Astrocyte of the cerebellum (primary cell): ENCODE measurements at regions not wholly inside any gene's neighbourhood (a gene's known extent, or its start where the extent isn't known, plus 50 kb on each side); places are given as distances from the start of the nearest gene placed in this dataset.

ENCODE experiments used
- DNase-seq: peaks from one replicate; pipeline ENCODE4 v3.0.0-alpha.2; 2011; ENCODE audit warnings: low read depth
- H3K4me3 ChIP-seq: 2 replicates; pipeline ENCODE4 v1.5.1; 2011; ENCODE audit warnings: mild to moderate bottlenecking, low read depth, low read length, moderate library complexity
- CTCF ChIP-seq: IDR thresholded peaks from 2 replicates; pipeline ENCODE4 v1.5.1; 2012; ENCODE audit warnings: low read length, low read depth, moderate library complexity, mild to moderate bottlenecking; ENCODE audit errors: missing control alignments
- in situ Hi-C: cut with HindIII; loops from 2 replicates; pipeline ENCODE4 v1.10.0; 2017; ENCODE audit warnings: low sequenced_read_pairs

- TF ChIP-seq CTCF = no peak
- H3K4me3 ChIP-seq = no peak overlapping the region
- in situ Hi-C loops = no loop called here
- no peak for DNase-seq
These were observed 365.9 kb upstream of the SLC30A5 start for GRCh38 chr5:68727931-68728330.

GRCh38 chr5:68729678-68730077 is 364.1 kb upstream of the SLC30A5 start:
- in situ Hi-C loops = no loop called here
- DNase-seq = no peak
- TF ChIP-seq CTCF = no peak
- H3K4me3 ChIP-seq = no peak overlapping the region

GRCh38 chr5:68730220-68730978 is 363.4 kb upstream of the SLC30A5 start:
- no peak overlapping the region for H3K4me3 ChIP-seq
- peak; percentile 84 for DNase-seq
- in situ Hi-C loops = no loop called here
- TF ChIP-seq CTCF = no peak

GRCh38 chr5:68730979-68731654 is 362.7 kb upstream of the SLC30A5 start:
- in situ Hi-C loops = no loop called here
- H3K4me3 ChIP-seq = no peak overlapping the region
- no peak for TF ChIP-seq CTCF
- no peak for DNase-seq

GRCh38 chr5:68732251-68732650 is 361.6 kb upstream of the SLC30A5 start:
- in situ Hi-C loops = no loop called here

GRCh38 chr5:68734781-68735180 is 359.0 kb upstream of the SLC30A5 start:
- DNase-seq = no peak
- no peak overlapping the region for H3K4me3 ChIP-seq
- in situ Hi-C loops = no loop called here
- no peak for TF ChIP-seq CTCF

More at GRCh38 chr5:68732251-68732650, 361.6 kb upstream of the SLC30A5 start:
- no peak overlapping the region for H3K4me3 ChIP-seq
- TF ChIP-seq CTCF = no peak
- no peak for DNase-seq
